HPDE6-E6E7 (cell line): ENCODE measurements at regions not wholly inside any gene's neighbourhood (a gene's known extent, or its start where the extent isn't known, plus 50 kb on each side); places are given as distances from the start of the nearest gene placed in this dataset.

Experiments used
- DNase-seq: peaks from one replicate; pipeline ENCODE4 v3.0.0; 2011; ENCODE audit warnings: missing footprints; ENCODE audit errors: extremely low spot score

DNA sequence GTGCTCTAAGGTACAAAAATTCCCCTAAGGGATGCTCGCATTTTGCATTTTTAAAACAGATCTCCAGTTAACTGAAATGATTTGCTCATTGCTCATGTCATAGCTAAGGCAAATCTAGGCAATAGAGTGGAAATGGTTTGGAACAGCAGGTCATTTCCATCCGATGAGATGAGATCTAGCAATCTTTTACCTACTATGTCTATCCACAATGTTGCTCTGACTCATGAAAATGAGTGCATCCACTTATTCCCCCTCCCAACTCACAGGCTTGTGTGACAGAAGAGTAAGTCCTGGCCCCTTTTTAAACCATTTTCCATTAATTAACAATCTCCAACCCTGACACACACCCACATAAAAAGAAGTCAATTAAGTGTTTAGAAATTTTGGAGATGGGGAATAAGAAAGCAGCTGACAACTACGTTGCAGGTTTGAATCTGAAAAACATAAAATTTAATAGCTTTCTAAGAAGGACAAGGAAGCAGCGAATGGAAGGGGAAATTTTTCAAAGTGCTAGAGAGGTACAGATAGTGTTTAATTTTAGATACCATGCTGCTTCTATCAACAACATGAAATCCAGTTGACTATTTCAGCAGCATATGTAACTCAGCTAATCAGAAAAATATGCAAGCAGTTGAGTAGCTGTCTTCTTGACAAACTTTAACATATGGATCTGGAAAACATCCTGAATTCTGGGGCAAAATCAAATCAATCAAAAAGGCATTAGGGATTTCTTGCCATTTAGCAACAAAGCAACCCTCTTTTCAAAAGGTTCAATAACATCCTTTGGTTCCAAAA lies 112.0 kb downstream of the TMCO5A start:
- DNase-seq, result no peak

DNA sequence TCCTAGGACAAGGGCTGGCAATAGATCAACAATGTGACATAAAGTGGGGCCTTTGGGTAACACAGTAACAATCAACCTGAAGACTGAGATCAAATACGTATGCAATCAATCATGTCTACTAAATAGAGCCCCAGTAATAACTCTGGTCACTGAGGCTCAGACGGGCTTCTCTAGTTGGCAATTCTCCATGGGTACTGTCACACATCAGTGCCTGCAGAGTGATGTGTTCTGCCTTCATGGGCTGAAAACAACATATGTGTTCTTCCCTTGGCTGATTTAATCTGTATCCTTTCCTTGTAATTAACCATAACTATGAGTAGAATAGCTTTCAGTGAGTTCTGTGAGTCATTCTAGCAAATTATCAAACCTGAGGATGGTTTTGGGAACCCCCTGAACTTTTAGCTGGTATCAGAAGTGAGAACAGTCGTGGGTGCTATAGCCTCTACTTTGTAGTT lies 113.6 kb downstream of the TMCO5A start:
- DNase-seq, result no peak

DNA sequence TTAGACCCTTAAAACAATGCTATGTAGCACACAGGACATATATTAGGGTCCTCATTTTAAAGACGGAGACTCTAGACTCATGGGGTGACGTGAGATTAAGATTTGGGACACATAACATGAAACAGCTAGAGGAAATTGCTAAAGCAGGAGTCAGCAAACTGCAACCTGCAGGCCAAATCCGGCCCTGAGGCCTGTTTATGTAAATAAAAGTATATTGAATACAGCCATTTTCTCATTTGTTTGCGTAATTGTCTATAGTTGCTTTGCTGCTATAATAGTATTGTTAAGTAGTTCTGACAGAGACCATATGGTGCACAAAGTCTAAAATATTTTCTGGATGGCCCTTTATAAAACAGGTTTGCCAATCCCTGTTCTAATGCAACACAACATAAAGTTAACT lies 115.5 kb downstream of the TMCO5A start:
- no peak for DNase-seq

DNA sequence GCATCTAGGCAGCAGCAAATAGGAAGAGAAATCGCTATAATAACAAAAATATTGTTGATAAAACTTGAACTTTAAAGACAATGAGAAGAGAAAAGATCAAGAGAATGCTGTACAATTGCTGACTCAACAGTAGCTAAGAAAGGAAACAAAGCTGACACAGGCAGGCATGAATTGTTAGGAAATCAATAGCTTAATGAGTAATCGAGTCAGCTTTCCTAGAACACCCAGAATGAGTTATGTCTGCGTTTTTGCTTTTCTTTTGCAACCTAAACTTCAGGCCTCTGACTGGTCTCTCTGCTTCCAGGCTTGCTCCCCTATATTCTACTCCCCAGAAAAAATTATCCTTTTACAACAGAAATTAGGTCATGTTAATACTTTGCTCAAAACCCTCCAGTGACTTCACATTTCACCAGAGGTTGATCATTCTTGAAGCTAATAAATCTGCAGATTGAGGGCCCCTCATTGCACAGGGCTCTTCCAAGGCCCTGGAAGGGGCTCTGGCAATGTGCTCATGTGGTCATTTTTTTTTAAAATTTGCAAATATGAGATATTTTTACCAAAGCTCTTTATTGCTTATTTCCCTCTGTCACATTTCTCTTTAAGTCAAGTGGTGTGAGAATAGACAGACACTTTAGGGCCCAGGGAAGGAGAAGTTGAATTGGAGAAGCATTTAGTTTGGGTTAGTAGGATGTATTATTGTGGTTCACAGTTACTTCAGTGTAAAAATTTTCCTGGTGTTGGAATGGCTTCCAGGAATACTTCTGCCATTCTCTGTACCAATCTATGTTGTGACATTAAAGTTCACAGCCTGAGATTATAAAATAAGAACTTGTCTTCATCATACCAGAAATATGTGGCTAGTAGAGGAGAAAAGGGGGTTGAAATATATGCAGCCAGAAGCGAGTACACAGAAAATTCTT lies 116.3 kb downstream of the TMCO5A start:
- DNase-seq, result peak; percentile 78

DNA sequence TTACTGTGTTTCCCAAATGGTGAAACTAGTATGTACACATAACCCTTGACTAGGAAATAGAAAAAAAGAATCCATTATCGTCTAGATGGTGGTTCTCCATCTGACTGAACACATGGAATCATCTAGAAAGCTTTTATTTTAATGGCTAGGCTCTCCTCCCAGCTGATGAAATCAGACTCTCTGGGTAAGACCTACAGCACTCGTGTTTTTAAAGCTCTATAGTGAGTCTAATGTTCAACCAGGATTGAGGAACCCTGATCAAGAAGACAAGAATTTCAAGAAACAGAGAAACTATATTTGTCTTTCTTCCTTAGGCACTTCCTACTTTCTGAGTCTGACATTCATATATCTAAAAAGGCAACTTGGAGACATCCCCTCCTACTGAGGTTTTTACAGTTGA lies 118.8 kb downstream of the TMCO5A start:
- DNase-seq, result no peak

DNA sequence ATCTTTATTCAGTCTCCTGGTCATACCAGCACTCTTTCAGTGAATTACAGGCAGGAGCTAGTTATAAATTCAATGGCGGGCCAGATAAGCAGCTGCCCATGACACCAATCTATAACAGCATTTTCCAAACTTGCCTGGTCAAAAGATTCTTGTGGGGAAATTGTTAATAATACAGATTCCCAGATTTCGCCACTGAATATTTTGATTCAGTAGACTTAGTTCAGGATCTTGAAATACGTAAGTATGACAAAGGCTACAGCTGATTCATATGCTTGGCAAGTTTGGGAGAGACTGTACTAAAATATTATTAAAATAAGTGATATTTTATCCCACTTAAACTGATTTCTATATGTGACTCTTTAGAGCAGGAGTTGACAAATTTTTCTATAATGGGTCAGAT lies 119.3 kb downstream of the TMCO5A start:
- DNase-seq, result no peak

DNA sequence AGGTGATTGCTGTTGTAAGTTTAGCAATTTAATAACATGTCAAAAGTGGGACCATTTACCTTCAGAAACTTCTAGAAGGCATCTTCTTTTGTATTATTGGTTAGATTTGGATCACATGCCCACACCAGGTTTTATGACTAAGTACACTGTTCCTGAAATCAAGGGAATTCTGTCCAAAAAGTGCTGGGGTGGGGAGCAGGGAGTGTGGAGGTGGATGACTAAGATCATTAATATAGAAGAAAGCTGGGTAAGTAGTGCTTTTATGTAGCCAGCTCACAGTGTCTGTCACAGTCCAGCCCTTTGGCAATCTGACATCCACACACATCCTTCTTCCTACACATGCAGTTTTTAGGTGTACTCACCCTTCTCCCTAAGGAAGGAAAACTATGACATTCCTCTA lies 120.0 kb downstream of the TMCO5A start:
- DNase-seq, result no peak

DNA sequence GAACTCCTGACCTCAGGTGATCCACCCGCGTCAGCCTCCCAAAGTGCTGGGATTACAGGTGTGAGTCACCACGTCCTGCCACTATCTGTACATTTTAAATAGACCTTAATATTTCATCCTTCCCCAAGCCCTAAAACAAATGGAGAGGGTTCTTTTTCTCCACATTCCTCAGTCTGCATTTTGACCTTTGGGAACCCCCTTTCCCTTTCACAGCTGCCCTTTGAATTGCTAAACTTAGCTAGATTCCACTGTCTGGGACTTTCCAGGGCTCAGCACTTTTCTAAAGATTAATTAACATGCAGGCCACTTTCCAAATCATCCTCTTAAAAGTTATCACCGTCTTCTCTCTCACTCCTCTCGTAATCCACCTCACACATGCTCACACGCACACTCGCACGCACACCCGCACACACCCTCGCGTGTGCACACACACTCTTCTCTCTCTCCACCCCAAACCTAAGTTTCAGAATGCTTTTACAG lies 124.2 kb downstream of the TMCO5A start:
- no peak for DNase-seq

DNA sequence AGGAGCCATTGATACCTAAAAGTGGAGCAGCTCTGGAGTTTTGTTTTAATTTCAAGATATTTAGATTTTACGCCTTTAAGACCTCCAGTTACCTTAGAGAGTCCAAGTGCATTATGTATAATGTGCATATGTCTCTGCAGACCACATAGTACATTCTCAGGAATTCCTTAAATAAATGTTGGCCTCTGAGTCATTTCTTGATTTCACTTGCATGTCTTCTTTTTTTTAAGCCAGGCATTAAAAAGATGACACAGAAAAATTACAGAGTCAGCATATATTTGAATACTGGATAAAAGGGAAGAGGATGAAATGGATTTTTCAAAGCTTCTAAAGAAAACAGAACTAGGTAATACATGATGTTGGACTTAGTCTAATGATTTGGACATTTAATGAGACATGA lies 125.2 kb downstream of the TMCO5A start:
- DNase-seq, result no peak

DNA sequence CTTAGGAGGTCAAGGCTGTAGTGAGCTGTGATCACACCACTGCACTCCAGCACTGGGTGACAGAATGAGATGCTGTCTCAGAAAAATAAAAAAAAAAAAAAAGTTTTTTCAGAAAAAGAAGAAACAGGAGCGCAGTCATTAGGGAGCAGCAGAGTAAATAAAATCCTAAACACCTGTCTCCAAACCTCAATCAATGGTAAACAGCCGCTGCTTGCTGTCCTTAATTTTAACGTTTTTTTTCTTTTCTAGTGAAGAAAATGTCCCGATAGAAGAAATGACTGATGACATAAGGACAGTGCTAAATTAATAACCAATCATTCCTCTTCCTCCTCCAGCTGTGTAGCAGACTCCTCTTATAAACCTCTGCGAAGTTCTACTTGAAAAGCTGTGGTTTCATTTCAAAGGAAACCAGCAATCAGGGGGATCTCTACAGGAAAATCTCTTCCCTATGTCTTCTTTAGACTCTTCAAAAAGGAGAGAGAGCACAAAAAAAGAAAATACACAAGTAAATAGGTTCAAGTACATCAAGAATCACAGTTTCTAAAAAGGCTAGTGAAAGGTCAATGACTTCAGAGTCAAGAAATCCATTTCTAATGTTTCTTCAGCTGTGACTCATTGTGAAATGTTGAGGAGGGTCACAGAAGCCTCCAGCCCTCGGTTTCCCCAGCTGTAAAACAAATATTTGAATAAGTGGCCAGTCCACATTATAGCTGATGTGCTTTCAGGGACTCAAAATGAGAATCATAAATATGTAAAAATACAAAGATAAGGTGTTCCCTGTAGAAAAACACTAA lies 127.6 kb downstream of the TMCO5A start:
- no peak for DNase-seq

DNA sequence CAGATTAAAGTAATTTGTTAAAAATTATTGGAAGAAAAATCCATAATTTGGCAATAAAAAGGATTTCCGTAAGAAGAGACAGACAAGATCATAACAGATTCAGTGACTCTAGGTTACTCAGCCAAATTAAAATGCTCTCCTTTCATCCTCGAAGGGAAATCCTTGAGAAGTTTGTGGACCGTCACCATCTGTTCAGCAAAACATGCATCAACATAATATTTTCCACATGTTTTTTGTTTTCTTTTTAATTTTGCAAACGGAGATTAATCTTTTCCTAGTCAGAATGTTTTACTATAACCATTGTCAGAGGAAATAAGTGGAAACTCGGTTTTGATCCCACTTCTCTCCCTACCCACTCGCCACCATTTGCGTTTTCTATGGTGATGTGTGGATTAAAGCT lies 128.3 kb downstream of the TMCO5A start:
- DNase-seq, result no peak

DNA sequence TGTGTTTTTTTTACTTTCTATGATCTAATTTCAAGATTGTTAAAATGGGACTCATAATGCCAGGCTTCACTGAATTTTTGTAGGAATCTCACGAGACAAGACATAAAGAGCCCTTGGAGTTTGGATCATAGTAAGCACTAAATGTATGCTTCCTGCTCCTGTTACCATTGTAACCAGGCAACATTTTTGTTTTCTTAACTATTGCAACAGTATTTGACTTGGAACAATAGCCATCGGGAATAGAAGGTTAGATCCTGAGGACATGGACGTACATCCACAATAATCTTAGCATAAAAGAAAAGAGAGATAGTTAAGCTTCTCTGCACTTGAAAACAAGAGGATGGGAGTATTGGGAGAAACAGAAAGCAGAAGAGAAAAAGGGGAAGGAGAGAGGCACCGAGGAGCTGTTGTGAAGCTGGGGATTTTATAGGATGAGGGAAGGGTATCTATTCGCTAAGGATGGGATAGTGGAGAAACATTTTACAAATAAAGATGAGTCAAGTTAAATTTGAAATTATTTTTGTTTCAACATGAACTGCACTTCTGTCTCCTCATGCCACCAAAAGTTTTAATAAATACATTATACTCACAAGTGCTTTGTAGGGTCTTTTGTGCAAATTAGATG lies 131.4 kb downstream of the TMCO5A start:
- DNase-seq, result no peak

DNA sequence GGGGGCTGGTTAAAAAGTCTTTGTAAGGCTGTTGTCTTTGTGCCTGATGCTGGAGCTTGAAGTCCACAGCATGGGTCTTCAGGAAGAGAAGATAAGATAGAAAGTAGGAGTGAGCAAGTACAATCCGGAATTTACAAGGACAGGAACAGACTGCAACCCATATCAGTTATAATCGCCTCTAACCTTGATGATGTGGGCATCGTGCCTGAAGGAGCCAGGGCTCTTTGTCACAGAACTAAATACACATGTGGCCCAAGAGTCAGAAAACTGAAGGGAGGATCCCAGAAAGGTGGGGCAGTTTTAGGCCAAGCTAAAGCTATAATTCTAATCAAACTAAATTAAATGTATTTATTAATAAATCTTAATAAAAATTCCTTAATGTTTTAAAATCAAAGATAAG lies 132.2 kb downstream of the TMCO5A start:
- DNase-seq, result no peak

DNA sequence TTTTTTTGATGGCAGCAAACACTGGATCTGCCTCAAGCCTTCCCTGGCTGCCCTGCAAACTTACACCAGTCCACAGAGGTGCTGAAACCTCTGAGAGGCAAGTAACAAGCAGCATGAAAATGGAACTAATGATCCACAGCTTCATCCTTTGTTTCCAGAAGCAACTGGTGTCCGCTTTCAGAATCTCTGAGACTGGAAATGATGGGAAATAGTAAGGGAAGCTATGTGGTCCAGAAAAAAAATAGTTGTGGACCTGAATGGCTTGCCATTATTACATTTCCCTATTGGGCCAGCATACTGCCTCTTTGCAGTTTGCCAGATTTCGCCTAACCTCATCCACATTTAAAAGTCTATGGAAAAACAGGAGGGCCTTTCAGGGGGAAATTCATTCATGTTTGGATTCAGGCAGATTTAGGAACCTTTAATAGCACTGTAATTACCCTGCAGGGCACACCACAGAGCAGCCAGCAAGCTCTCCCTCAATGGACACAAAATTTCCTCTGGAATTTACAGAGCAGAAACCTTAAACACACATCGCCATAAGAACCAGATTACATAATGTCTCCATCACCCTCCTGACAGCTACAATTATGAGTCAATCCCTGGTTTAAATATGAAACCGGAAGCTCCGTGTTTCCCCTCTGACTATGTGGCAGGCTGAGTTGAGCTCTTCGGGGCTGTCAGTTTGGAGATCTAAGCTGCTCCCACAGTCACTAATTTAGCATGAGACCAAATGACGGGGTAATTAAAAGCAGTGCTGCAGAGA lies 134.4 kb downstream of the TMCO5A start:
- DNase-seq, result peak; percentile 81

DNA sequence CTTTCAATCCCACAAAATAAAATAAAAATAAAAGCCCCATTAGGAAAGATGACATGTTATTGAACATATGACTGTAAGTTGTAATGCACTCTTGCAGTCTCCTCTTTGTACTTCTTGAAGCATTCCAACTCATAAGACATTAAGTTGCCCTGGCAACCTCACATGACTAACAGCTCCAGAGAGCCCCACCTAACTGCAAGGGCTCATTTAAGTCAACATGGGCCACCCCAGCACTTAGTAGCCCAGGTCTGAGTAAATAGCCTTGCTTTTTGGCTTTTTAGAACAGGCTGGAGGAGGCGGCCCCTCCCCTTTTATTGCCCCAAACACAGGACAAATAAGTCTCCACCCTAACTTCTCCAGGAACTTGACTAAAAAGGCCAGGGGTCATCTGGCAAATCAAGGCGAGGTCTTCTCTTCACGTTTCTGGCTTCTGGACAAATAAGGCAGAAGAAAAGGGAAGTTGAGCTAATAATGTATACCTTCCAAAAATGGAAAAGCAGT lies 135.1 kb downstream of the TMCO5A start:
- peak; percentile 66 for DNase-seq

DNA sequence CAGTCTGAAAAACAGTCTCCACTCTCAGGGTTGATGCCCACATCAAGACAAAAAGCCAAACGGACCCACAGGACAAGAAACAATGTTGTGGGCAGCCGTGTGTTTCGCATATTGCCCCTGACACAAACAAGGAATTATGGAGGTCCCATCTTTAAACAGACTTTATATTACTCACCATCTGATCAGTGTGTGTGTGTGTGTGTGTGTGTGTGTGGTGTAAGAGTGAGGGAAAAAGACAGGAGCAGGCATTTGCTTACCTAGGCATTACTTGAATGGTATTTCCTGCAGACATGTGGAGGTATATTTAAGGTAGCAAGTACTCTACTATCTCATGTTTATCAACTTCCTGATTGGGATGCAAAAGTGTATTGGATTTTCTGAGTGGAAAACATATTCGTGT lies 136.3 kb downstream of the TMCO5A start:
- DNase-seq, result no peak

DNA sequence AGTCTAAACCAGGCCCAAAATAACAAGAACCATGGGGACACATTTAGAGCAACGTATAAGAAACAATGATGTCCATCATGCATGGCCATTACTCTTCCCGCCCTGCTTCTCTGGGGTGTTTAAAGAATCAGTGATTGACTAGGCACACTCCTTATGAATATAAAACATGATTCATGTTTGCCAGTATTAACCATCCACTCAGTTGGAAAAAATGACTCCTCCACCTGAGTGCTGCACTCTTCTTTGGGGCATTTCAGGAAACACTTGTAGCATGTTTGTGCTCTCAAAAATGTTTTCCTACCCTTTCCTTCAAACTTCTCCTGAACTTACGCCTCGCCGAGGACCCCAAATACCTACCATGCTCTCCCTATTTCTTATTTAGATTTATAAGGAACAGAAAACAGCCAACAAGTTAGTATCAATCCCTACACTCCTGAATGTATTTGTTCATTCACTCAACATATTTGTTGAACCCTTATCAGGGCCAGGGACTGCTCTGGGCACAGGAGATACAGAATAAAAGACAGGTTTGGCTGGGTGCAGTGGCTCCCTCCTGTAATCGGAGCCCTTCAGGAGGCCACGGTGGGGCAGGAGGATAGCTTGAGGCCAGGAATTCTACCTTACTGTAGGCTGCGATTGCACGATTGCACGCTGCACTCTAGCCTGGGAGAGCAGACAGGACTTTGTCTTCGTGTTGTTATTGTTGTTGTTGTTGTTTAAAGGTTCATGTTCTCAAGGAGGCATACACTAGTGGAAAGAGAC lies 137.0 kb downstream of the TMCO5A start:
- no peak for DNase-seq

DNA sequence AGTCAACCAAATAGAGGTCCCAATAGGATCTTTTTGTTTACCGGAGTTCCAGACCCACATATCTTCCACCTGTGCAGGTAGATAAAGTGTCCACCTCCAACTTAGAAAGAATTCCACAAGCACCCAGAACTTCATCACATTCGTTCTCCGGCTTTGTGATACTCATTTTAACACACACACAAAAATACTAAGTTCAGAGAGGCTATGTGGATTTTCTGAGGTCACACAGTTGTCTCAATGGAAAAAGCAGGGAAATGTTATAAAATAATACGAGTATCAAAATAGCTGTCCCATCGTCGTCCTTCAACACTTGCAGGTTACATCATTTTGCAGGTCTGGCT lies 137.5 kb downstream of the TMCO5A start:
- no peak for DNase-seq

DNA sequence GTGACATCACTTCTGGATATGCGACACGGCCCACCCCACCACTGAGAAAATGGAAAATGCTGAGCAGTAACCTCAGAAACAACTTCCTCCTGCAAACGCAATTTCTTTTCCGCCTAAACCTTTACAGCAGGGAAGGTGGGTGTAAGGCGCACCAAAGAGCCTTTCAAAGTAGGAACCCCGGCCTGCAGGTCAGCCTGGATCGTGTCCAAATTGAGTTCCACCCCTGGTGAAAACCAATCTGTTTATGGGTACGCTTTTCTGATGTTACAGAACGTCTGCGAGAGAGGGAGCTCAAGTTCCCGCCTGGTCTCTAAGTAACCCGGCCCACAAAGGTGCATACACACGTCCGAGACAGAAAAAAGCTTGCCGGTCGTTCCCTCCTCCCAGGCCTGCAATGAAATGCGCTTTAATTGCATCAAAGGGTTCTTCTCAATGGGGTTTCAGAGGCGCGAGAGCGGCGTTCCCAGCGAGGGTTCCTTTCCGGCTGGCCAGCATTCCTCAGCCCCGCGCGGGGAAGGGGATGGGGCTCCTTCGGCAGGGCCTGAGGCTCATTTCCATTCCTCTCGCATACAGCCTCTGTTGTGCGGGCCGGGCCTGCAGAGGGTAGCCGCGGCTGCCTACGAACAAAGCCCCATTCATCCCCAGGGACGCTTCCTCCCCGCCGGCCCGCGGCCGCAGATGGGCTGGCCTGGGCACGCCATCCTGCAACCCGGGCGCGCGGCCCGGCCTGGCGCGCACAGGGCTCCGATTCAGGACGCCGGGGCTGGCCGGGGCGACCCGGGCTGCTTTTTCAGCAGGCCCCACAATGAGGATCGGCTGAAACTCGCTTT lies 138.1 kb downstream of the TMCO5A start:
- DNase-seq, result peak; percentile 47
